HG03025 (cell line): ENCODE measurements at regions not wholly inside any gene's neighbourhood (a gene's known extent, or its start where the extent isn't known, plus 50 kb on each side); places are given as distances from the start of the nearest gene placed in this dataset.

Experiments
- ATAC-seq: cut with Tn5 transposase; IDR thresholded peaks from one replicate; pipeline ENCODE4 v1.9.1; 2021; ENCODE audit warnings: mild to moderate bottlenecking, moderate library complexity; ENCODE audit not compliant: unreplicated experiment, low FRiP score

DNA sequence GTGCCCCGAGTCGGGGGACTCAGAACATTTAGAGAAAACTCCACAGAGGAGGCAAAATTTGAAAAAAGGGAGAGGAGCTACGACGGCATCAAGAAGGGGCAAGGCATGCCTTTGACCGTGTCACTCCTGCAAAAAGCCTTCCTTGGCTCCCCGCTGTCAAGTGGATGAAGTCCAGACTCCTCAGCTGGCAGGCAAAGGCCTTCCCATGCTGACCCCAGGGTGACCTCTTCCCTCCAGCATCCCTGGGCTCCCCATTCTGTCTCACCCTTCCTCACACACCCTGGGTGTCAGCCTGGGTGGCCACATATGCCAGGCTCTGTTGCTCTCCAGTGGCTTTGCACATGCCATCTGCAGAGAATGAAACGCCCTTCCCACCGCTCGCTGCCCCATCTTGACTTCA, 88.4 kb upstream of the ZMIZ1 start:
- ATAC-seq: no peak

DNA sequence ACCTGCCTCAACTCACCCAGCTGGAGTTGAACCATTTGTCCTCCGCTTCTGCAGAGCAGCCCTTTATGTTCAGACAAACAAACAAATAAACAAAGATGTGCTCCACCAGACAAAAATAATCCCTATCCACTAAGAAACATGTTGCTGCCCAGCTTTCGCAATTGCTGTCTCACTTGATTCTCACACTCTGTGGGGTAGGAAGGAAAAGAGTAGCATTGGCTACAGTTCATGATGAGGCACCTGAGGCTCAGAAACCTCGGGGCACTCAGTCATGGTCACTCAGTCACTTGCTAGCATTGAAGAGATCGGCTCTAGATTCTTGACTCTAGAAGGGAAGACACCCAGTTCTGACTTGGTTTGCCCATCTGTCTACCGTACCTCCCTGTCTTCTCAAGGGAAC, 88.0 kb upstream of the ZMIZ1 start:
- ATAC-seq: no peak

DNA sequence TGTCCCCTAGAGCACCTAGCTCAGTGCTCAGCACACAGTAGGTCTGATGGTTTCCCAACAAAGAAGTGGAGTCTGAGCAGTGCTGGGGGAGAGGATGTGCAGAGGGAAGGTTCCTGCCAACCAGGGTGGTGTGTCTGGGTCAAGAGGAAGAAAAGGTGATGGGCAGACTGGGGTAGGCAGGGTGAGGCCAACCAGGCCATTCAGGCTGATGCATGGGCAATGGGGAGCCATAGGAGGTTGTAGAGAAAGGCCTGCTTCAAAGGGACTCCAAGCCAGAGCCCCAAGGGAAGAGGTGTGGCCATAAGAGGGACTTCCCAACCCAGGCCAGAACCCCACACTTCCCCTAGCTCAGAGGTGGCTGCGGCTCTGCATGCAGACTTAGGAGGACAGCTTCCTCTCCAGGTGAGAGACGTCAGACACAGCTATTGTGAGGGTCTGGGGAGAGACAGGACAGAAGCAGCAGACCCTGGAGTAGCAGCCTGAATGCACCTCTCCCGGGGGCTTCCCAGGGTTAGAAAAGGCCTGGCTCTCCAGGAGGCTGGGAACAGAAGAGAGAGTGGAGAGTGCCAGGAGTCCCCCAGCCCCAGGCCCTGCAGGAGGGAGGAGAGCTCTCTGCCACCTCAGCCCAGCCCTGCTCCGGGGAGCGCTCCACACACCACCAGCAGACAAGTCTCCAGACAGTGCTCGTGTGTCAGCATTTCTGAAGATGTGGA, 87.4 kb upstream of the ZMIZ1 start:
- ATAC-seq: no peak

DNA sequence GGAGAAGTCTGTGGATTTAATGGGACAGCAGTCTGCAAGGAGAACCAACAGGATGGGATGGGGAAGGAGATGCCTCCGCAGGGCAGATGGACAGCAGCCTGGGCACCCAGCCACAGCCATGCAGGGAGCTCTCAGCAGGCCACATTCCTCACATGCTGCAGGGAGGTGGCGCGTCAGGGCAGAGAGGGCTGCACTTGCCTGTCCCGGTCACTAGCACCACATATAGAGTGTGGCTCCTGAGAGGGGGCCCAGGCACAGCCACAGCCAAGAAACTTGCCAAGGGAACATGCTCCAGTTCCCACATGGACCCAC, 86.8 kb upstream of the ZMIZ1 start:
- no peak for ATAC-seq

DNA sequence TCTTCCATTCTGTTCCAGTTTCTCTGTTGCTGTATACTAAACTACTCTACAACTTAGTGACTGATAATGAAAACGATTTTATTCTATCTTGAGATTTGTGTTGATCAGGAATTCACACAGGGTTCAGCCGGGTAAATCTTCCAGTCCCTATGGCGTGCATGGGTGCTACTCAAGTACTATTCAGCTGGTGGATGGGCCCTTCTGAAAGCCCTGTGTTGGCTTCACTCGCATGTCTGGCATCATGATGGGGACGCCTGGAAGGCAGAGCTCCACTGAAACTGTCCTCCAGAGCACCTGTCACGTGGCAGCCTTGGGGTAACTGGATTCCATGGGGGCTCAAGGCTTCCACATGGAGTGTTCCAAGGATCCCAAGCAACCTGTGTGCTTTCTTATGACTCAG, 86.0 kb upstream of the ZMIZ1 start:
- no peak for ATAC-seq

DNA sequence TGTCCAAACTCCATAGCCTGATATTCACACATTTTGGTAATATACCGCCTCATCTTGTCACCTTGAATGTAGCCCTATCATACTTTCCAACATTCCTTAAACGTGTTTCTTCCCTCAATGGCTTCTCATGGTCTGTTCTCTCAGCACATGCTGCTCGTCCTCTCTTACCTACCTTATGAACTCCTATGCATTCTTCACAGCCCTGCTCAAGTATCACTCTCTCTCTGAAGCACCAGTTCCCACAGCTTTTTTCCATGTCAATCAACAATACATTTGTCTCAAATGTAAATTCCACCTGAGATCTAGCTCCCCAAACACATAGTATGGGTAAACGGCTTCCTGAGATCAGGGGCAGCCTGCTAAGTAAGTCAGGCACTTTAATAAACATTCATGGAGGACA, 85.2 kb upstream of the ZMIZ1 start:
- ATAC-seq: no peak

DNA sequence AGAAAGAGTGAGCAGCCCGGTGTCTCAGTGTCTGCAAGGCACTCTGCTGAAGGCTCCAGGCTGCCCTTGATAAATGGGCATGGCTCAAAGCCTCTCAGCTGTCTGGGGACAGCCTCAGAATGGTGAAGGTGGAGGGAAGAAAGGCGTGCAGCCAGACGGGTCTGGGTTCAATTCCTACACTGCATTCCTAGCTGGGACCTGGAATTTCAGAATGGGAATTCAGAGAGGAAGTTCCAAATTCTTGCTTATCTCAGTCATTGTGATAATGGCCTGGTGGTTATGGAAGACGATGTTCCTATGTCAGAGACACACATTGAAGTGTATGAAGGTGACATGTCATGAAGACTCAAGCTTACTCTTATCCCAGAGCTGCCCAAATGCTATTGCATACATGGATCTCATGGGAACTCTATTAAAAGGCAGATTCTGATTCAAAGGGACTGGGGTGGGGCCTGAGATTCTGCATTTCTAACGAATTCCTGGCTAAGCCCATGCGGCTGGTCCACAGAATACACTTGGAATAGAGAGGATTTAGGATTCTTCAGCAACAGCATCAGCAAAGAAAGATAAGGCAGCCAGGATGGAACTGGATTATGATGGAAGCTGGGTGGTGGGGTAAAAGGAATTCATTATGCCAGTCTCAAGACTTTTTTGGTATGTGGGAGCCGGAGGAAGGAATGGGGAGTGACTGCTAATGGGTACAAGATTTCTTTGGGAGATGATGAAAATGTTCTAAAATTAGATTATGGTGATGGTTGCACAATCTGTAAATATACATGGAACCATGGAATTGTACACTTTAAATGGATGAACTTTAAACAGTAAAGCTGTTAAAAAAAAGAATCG, 82.6 kb upstream of the ZMIZ1 start:
- ATAC-seq: no peak

DNA sequence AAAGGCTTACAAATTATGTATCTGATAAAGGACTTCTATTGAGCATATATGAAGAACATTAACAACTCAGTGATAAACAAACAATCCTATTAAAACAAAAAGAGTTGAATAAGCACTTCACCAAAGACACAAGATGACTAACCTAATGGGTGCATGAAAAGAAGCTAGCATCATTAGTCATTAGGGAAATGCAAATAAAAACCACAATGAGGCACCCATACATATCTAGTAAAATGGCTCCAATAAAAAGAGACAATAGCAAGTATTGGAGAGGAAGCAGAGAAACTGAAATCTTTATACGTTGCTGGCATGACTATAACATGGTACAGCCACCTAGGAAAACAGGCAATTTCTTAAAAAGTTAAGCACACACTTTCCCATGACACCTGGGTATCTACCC, 77.6 kb upstream of the ZMIZ1 start:
- ATAC-seq: no peak

DNA sequence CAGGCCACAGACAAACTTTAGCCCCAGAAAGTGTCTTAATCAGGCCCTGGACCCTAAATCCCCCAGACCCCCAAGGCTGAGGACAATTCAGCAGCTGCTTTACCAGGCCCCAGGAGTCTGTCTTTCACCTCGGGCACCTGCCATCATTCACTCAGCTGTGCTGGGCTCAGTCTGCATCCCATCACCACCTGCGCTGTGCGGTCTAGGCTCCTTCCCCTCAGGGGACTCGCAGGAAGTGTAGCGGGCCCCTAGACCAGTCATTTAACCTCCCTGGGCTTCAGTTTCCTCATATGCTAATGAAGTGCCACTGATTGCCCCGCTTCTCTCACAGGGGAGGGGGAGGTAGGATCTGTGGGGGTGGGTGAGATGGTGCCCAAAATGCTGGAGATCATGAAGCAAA, 76.4 kb upstream of the ZMIZ1 start:
- no peak for ATAC-seq

DNA sequence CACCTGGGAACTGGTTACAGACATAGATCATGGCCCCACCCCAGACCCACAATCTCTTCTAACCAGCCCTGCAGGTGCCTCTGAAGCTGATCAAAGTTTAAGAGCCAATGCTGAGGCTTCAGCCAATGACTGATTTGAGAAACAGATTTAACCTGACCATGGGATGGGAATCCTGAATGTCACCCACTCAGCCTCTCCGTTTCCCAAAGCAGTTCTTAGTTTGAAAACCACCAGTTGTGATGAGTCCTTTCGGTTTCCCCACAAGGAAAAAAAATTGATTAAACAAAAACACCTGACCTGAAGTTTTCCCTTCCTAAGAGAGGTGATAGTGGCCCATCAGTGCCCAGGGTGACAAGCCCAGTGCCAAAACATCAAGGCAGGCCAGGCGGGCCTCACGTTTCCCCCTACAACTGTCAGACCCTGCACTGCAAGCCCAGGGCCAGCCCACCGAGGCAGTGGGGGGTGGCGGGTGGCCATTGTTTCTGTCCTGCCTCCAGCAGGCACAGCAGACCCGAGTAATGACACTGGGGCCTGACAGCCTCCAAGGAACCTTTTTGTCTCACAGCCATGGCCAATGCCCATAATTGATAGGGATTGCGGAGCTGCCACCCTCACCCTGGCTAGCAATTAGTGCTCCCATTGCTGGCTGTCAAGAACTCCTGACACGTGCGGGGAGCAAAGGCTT, 75.4 kb upstream of the ZMIZ1 start:
- no peak for ATAC-seq

DNA sequence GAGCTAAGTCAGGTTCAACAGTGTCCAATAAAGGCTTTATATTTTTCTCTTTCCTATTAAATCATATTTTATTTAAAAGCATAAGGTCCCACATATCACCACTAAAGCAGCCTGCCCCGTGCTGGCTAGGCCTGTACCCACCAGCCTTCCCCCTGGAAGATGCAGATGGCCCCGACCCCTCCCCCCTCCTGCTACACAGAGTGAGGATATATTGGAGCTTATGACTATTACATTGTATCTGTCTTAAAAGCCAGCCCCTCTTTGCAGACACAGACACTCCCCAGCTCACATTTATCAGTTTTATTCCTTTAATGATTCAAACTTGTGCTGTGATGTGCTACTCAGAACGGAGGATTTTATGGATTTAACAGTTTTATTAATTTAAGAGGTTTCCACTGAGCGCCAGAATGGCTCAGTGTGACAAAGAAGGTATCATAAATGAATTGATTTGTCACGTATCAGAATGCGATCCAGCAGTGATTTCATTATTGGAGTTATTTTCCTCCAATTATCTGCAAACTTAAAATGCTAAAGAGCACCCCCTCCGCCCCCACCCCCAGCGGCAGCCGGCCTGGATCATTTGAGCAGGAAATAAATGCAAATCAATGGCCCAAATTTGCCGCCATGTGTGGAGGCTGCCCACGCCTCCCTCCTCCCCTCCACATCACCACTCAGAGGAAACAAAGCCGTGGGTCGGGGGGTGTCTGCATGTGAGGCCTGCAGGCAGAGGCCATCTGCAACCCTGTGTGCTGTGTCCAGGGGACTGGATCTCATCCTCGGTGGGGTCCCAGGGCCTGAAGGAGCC, 72.6 kb upstream of the ZMIZ1 start:
- ATAC-seq: no peak

DNA sequence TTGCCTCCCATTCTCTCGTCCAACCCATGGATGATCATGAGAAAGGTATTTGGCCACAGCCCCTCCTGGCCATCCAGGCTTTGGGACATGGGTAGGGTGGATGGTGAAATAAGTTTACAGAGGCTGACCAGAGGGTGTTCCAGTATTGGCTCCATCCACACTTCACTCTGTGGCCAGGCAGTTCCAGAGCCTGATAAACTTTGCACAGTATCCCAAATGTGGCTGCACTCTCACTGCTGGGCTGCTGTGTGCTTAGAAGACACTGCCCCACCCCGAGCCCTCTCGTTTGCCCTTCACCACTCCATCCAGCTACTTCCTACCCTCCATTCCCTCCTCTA, 72.0 kb upstream of the ZMIZ1 start:
- ATAC-seq: no peak

DNA sequence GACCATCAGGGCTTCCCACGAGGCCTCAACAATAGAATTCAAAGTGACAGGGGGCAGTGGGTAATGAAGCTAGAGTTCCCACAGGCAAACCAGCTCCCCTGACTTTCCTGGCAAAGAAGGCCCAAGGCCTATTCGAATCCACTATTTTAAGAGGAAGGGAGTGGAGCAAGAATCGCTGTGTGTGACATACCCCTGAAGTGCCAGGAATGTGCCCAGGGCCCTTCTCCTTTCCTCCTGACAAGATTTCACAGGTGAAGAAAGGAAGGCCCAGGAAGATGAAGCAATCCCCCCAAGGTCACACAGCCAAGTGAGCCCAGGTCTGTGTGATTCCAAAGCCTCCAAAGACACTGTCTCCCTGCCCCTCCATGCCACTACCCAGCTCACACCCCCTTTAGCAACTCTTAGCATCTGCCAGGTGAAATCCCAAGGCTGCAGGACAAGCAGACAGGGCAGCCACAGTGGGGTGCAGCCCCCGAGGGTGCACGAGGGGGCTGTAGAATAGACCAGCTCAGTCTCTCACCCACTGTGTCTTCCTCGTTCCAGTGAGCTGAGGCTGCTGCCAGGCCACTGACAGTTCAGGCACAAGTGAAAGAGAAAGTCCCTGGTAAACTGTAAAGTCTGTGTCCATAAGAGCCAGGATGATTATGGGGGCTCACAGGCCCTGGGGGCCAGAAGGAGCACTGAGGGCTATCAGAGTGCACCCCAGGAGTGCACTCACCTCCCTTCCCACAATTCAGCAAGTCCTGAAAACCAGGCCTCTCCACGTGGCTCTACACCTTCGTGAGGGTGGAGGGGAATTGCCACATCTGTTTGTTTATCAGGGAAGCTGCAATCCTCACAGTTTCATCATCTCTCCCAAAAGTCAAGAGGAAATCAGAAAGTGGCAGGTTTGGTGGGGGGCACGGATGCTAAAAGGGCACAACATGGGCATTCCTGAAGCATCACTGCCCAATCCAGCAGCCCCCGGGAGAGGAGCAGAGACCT, 70.8 kb upstream of the ZMIZ1 start:
- ATAC-seq: no peak

DNA sequence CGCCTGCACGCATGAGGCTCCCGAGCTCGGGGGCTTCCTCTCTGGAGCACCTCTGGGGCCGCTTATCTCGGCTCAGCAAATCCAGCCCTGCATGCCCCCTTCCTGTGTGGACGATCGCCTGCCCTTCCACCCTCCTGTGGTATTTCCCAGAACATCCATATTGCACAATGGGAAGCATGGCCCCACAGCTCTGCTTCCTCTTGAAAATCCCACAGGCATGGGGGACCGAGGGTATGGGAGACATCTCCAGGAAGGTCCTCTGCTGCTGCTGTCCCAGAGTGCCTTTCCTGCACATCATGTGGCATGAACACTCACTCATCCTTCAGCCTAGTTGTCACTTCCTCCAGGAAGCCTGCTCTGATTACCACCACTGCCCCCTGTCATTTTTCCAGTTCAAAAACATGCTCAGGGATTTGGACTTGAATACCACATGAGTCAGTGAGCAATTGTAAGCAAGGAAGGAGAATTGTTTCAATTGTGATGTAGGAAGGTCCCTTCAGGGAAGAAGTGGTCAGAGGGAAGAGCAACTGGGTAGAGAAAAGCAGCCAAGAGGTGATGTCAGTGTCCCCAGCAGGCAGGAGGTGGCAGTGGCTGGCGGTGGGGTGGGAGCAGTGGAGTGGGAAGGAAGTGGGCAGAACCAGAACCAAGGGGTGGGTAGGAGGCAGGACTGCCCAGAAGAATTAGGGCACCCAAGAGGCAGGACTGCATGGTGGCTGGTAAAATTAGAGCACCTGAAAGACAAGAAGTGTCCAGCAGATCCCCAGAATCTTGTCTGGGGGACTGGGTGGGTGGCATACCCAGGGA, 67.5 kb upstream of the ZMIZ1 start:
- no peak for ATAC-seq

DNA sequence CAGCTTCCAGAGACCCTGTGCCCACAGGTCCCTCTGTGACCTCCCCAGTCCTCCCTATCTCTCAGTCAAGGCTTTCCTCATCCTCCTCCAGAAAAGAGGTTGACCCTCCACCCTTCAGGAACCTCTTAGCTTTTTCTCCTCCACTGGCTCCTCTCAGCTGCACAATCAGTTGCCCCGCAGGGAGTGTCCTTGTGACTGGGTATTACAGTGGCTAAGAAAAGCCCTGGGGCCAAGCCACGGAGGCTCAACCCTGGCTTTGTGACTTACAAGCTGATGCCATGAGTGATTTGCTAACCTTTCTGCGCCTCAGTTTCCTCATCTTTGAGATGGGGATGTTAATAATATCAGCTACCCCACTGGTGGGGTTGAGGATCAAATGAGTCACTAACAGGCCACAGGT, 66.4 kb upstream of the ZMIZ1 start:
- no peak for ATAC-seq

DNA sequence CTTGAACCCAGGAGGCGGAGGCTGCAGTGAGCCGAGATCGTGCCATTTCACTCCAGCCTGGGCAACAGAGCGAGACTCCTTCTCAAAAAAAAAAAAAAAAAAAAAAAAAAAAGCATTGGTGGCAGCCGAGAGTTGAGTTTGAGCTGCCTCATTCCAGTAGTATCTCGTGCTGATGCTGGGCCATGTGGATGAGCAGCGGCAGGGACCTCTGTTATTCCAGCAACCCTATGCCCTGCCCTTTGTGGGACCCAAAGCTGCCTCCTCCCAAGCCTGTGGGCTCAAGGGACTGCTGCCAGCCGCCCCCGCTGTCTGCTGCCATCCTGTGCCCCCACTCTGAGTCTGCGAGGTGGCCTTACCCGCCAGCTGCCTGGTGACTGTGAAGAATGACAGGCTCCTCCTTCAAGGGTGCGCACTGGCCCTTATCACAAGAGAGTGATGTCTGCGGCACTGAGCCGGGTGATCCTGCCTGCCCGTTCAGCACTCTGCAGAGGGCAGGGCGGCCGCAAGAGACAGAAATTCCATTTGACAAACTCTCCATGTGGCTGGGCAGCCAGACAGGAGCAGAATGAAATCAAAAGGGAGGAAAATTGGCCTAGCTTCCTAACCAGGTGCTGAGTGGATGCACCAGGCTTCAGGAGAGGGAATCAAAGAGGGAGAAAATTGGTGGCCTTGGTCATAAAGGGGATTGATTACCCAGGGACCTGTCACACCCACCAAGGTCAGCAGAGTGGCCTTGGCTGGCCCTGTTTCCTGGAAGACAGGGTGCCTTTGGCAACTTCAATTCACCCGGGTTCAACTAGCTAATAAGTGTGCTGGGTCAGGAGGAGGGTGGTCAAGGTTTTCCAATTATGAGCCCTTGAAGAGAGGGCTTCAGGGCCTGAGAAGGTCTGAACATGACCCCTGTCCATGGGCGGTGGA, 65.3 kb upstream of the ZMIZ1 start:
- ATAC-seq: no peak

DNA sequence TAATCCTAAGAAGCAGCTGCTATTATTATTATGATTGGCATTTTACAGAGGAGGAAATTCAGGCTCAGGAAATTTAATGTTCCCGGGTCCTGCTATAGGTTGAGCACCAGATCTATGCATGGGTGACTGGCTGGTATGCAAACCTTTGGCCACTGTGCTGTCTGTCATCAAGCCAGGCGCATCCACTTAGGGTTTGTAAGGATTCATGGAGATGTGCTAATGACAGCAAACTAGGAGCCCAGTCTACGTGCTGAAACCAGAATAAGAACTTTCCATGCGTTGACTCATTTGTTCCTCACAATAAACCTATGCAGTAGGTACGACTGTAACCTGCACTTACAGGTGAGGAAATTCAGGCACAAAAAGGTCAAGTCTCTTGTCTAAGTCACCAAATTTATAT, 64.5 kb upstream of the ZMIZ1 start:
- no peak for ATAC-seq
